GM12874 (cell line): ENCODE measurements at regions not wholly inside any gene's neighbourhood (a gene's known extent, or its start where the extent isn't known, plus 50 kb on each side); places are given as distances from the start of the nearest gene placed in this dataset.

ENCODE experiments used
- CTCF ChIP-seq: IDR thresholded peaks from 2 replicates; pipeline ENCODE4 v1.5.1; 2011; ENCODE audit warnings: low read depth, mild to moderate bottlenecking, control low read depth, low read length, moderate library complexity; ENCODE audit not compliant: insufficient read depth

- TF ChIP-seq CTCF: no peak
Measured at GRCh38 chrX:14476205-14476604, 53.1 kb upstream of the GLRA2 start.

GRCh38 chrX:14449773-14450172 lies 79.6 kb upstream of the GLRA2 start:
- no peak for TF ChIP-seq CTCF

- no peak for TF ChIP-seq CTCF
Measured at GRCh38 chrX:14448406-14448805, 80.9 kb upstream of the GLRA2 start.

GRCh38 chrX:14440106-14440505 lies 89.2 kb upstream of the GLRA2 start:
- no peak for TF ChIP-seq CTCF

GRCh38 chrX:14427614-14428013 lies 101.7 kb upstream of the GLRA2 start:
- no peak for TF ChIP-seq CTCF

- TF ChIP-seq CTCF: no peak
Measured at GRCh38 chrX:14420841-14421240, 108.5 kb upstream of the GLRA2 start.

GRCh38 chrX:14412686-14413085 lies 116.7 kb upstream of the GLRA2 start:
- no peak for TF ChIP-seq CTCF

GRCh38 chrX:14411326-14411725 lies 118.0 kb upstream of the GLRA2 start:
- TF ChIP-seq CTCF: no peak
